K562 (cell line): ENCODE measurements at regions not wholly inside any gene's neighbourhood (a gene's known extent, or its start where the extent isn't known, plus 50 kb on each side); places are given as distances from the start of the nearest gene placed in this dataset.

ENCODE experiments used
- FIP1L1 ChIP-seq: fragments of 200-400 bp; formaldehyde crosslinking; IDR thresholded peaks from 2 replicates; pipeline ENCODE4 v1.6.1; 2018; ENCODE audit warnings: mild to moderate bottlenecking, low read depth, low read length; ENCODE audit not compliant: poor library complexity, severe bottlenecking
- SOX6 ChIP-seq: fragments of 450-650 bp; IDR thresholded peaks from 2 replicates; pipeline ENCODE4 v1.6.1; 2014; ENCODE audit warnings: mild to moderate bottlenecking
- TAF9B ChIP-seq: fragments of 450-650 bp; IDR thresholded peaks from 2 replicates; pipeline ENCODE4 v1.6.1; 2018; ENCODE audit warnings: mild to moderate bottlenecking; ENCODE audit not compliant: partially characterized antibody
- U2AF2 ChIP-seq: fragments of 200-400 bp; formaldehyde crosslinking; optimal IDR thresholded peaks from 2 replicates; pipeline ENCODE3; 2017; ENCODE audit warnings: low read depth, mild to moderate bottlenecking, low read length
- ZNF174 ChIP-seq: fragments of 250-450 bp; sonication (Bioruptor Pico); IDR thresholded peaks from 2 replicates; pipeline ENCODE4 v1.4.0; 2020; ENCODE audit warnings: mild to moderate bottlenecking
- TF ChIP-seq, protein P1 (sequence below): fragments of 450-650 bp; formaldehyde crosslinking; IDR thresholded peaks from 2 replicates; pipeline ENCODE4 v1.4.0; 2020; ENCODE audit warnings: mild to moderate bottlenecking, moderate library complexity
- TF ChIP-seq, protein P2 (sequence below): fragments of 250-450 bp; sonication (Bioruptor Pico); IDR thresholded peaks from 2 replicates; pipeline ENCODE4 v1.5.1; 2021; ENCODE audit warnings: mild to moderate bottlenecking
- TF ChIP-seq, protein P3 (sequence below), 3 experiments: fragments of 200-800 bp in 1 of 3; sonication (Bioruptor generic) in 1 of 3; sonication (generic) in 1 of 3; formaldehyde crosslinking in 1 of 3; IDR thresholded peaks; 2 replicates each; pipeline versions ENCODE4 v1.6.1 to v1.8.0; 2016 to 2022; ENCODE audit warnings: mild to moderate bottlenecking in 2 of 3, missing compliant biosample characterization in 2 of 3, missing genetic modification characterization in 2 of 3, missing genetic modification reagents in 1 of 3

DNA sequence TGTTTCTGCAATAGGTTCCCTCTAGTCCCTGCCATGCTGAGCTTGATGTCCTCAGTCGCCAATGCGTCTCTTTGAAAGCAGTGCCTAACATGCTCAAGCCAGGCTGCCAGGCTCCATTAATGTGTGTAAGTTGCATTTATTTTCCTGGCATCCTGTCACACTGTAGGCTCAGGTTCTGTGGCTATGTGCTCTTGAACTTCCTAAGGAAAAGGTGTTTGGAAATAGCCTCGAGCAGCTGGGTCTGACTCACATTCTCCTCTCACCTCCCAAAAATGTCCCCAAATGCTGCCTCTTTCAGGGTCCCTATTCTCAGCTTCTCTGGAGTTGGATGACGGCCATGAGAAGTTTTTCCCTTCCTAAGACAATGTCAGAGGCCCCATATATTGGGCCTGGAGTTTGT is 58.0 kb upstream of the SLC14A2 start (continued):
- TF ChIP-seq U2AF2: no peak
- no peak for TF ChIP-seq ZNF174 (CRISPR knock-in tag)
- TF ChIP-seq FIP1L1: no peak
- TF ChIP-seq, protein P1, sequence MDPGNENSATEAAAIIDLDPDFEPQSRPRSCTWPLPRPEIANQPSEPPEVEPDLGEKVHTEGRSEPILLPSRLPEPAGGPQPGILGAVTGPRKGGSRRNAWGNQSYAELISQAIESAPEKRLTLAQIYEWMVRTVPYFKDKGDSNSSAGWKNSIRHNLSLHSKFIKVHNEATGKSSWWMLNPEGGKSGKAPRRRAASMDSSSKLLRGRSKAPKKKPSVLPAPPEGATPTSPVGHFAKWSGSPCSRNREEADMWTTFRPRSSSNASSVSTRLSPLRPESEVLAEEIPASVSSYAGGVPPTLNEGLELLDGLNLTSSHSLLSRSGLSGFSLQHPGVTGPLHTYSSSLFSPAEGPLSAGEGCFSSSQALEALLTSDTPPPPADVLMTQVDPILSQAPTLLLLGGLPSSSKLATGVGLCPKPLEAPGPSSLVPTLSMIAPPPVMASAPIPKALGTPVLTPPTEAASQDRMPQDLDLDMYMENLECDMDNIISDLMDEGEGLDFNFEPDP (CRISPR knock-in tag): no peak
- TF ChIP-seq SOX6: no peak
- TF ChIP-seq, protein P2, sequence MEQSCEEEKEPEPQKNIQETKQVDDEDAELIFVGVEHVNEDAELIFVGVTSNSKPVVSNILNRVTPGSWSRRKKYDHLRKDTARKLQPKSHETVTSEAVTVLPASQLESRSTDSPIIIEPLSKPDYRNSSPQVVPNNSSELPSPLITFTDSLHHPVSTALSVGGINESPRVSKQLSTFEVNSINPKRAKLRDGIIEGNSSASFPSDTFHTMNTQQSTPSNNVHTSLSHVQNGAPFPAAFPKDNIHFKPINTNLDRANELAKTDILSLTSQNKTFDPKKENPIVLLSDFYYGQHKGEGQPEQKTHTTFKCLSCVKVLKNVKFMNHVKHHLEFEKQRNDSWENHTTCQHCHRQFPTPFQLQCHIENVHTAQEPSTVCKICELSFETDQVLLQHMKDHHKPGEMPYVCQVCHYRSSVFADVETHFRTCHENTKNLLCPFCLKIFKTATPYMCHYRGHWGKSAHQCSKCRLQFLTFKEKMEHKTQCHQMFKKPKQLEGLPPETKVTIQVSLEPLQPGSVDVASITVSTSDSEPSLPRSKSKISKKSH: no peak
- TF ChIP-seq, protein P3, sequence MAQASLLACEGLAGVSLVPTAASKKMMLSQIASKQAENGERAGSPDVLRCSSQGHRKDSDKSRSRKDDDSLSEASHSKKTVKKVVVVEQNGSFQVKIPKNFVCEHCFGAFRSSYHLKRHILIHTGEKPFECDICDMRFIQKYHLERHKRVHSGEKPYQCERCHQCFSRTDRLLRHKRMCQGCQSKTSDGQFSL (CRISPR knock-in tag; IDR thresholded peaks at IDR 0.05): no peak
- TF ChIP-seq, protein P3 (tag; IDR thresholded peaks at IDR 0.05): no peak
- TF ChIP-seq TAF9B: no peak
- TF ChIP-seq, all 486 proteins: peak for 0
